Fibroblast of the aortic adventitia (primary cell): ENCODE measurements at regions not wholly inside any gene's neighbourhood (a gene's known extent, or its start where the extent isn't known, plus 50 kb on each side); places are given as distances from the start of the nearest gene placed in this dataset.

Experiments used
- DNase-seq: peaks from one replicate; pipeline ENCODE4 v3.0.0-alpha.2; 2010; ENCODE audit warnings: low read depth
- H3K4me3 ChIP-seq: 2 replicates; pipeline ENCODE4 v1.5.1; 2011; ENCODE audit warnings: low read depth, mild to moderate bottlenecking, control low read depth, low read length, moderate library complexity
- CTCF ChIP-seq: IDR thresholded peaks from 2 replicates; pipeline ENCODE4 v1.5.1; 2011; ENCODE audit warnings: mild to moderate bottlenecking, low read length, control low read depth, inconsistent platforms; ENCODE audit not compliant: insufficient read depth

GRCh38 chr17:77719806-77720205 lies 238.7 kb upstream of the TNRC6C start:
- TF ChIP-seq CTCF, result no peak
- no peak overlapping the region for H3K4me3 ChIP-seq
- DNase-seq, result no peak

- DNase-seq, result no peak
- TF ChIP-seq CTCF, result no peak
- no peak overlapping the region for H3K4me3 ChIP-seq
Observed at GRCh38 chr17:77720946-77721845, 237.3 kb upstream of the TNRC6C start.

- no peak for TF ChIP-seq CTCF
- no peak for DNase-seq
- H3K4me3 ChIP-seq, result no peak overlapping the region
Observed at GRCh38 chr17:77721846-77722160, 236.7 kb upstream of the TNRC6C start.

- no peak for DNase-seq
- TF ChIP-seq CTCF, result no peak
- no peak overlapping the region for H3K4me3 ChIP-seq
Observed at GRCh38 chr17:77722366-77722765, 236.1 kb upstream of the TNRC6C start.

GRCh38 chr17:77723071-77723908 lies 235.2 kb upstream of the TNRC6C start:
- no peak overlapping the region for H3K4me3 ChIP-seq
- DNase-seq, result no peak
- no peak for TF ChIP-seq CTCF

- H3K4me3 ChIP-seq, result no peak overlapping the region
- DNase-seq, result no peak
- no peak for TF ChIP-seq CTCF
Observed at GRCh38 chr17:77723909-77724875, 234.3 kb upstream of the TNRC6C start.
